ENCODE measurements at regions not wholly inside any gene's neighbourhood (a gene's known extent, or its start where the extent isn't known, plus 50 kb on each side); places are given as distances from the start of the nearest gene placed in this dataset.
"Not testable (repeated sequence)": the region's sequence is repeated elsewhere in the genome, so short reads cannot be mapped to it uniquely, and the experiment has no call there.

DNA sequence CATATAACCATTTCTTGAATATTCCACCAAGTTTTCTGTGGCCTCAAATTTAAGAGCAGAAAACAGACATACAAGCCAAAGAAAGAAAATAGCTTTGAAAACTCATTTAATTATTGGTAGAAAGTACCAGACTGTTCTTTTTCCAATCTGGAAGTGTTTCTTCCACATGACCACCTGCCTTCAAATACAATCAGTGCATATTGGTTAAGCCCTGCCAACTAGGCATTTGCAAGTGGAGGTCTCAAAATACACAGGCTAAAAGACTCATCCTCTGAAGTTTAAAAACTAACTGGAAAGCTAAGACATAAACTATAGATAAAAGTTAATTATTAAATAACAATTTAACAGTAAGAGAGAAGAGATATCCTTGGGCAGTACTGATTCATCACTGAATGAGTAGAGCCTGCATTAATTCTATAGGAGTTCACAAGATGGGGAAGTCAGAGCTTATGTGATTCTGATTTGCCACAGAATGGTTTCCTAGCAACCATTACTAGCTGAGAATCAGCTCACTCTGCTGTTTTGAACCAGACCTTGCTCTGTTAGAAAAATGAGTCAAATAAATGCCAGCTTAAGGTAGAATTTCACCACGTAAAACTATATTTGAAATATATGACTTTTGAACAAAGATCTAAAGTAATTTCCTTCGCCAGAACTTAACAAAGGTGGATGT, 433.8 kb downstream of the FUT8 start:
- Histone ChIP-seq H3K9me3 (ENCODE audit: control insufficient read depth, insufficient read depth, low read depth, low read length) (no peaks in the 10 kb centered on the region), H3K27me3 (ENCODE audit: control insufficient read depth, insufficient read depth, low read length) (no peaks in the 10 kb centered on the region), H3K79me2 (ENCODE audit: control insufficient read depth, insufficient read depth, low read length) (no peaks in the 10 kb centered on the region), H3K27ac (ENCODE audit: insufficient read depth, low read length) (no peak overlapping the region), H3K36me3 (ENCODE audit: control insufficient read depth, insufficient read depth, low read length) (no peaks in the 10 kb centered on the region), H3K9ac (ENCODE audit: insufficient read depth, low read length) (no peak overlapping the region), H3K4me3 (replicated peaks in 1 of 4; ENCODE audit: control extremely low read depth in 1 of 4, insufficient read depth in 1 of 4, low read depth in 3 of 4, low read length in 4 of 4) (no peak overlapping the region), H4K20me1 (ENCODE audit: control insufficient read depth, extremely low read depth, insufficient read depth, low read length) (no peaks in the 10 kb centered on the region), H3K4me2 (ENCODE audit: extremely low read depth, insufficient read depth, low read length) (no peak overlapping the region), H3K4me1 (ENCODE audit: control insufficient read depth, extremely low read depth, insufficient read depth, low read length) (no peaks in the 10 kb centered on the region), H2AFZ (ENCODE audit: low read length) (no peak overlapping the region)
- TF ChIP-seq EZH2 (IDR thresholded peaks at IDR 0.05; ENCODE audit: low read length, missing control alignments), result no peak
- TF ChIP-seq, protein P1, sequence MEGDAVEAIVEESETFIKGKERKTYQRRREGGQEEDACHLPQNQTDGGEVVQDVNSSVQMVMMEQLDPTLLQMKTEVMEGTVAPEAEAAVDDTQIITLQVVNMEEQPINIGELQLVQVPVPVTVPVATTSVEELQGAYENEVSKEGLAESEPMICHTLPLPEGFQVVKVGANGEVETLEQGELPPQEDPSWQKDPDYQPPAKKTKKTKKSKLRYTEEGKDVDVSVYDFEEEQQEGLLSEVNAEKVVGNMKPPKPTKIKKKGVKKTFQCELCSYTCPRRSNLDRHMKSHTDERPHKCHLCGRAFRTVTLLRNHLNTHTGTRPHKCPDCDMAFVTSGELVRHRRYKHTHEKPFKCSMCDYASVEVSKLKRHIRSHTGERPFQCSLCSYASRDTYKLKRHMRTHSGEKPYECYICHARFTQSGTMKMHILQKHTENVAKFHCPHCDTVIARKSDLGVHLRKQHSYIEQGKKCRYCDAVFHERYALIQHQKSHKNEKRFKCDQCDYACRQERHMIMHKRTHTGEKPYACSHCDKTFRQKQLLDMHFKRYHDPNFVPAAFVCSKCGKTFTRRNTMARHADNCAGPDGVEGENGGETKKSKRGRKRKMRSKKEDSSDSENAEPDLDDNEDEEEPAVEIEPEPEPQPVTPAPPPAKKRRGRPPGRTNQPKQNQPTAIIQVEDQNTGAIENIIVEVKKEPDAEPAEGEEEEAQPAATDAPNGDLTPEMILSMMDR (conservative IDR thresholded peaks at IDR 0.05 in 1 of 2, IDR thresholded peaks at IDR 0.05 in 1 of 2; ENCODE audit: low read depth in 1 of 2, low read length in 2 of 2), result no peak
- DNase-seq (ENCODE audit: low read depth in 2 of 2), result no peak

DNA sequence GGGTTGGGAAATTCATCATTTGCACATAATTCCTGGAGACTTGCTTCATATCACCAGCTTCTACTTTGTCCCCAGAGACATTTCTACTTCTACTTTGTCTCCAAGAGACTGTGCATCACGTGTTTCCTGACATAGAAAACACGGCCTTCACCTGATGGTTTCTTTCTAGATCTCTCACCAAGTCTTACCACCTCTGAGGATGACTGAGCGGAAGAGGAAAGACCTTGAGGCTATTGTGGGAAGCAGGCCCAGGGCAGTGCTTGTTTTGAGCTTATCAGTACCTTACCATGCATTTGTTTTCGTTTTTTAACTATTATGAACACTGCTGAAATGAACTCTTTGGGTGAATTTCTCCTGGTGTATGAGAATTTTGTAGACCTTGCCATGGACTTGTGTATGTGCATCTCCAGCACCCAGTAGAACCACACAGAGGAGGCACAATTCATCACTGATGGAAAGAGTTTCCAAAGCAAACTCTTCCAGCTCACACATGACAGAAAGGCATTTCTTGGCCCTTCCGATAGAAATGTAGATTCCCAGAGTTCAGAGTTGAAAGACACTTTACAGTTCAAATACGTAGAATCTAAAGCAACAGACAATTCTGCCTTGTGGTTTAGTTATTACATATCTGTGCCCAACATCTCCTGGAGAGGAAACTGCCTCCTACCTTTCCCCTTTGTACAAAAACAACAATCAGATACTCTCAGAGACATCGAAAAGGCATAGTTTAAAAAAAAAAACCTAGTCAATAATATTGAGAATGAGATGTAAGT, 434.7 kb downstream of the FUT8 start:
- Histone ChIP-seq H3K27me3 (ENCODE audit: control insufficient read depth, insufficient read depth, low read length) (no peaks in the 10 kb centered on the region), H3K27ac (ENCODE audit: insufficient read depth, low read length) (no peak overlapping the region), H3K79me2 (ENCODE audit: control insufficient read depth, insufficient read depth, low read length) (no peaks in the 10 kb centered on the region), H3K4me1 (ENCODE audit: control insufficient read depth, extremely low read depth, insufficient read depth, low read length) (no peaks in the 10 kb centered on the region), H3K4me2 (ENCODE audit: extremely low read depth, insufficient read depth, low read length) (no peak overlapping the region), H2AFZ (ENCODE audit: low read length) (no peak overlapping the region), H3K9me3 (ENCODE audit: control insufficient read depth, insufficient read depth, low read depth, low read length) (no peaks in the 10 kb centered on the region), H3K4me3 (replicated peaks in 1 of 4; ENCODE audit: control extremely low read depth in 1 of 4, insufficient read depth in 1 of 4, low read depth in 3 of 4, low read length in 4 of 4) (no peak overlapping the region), H4K20me1 (ENCODE audit: control insufficient read depth, extremely low read depth, insufficient read depth, low read length) (no peaks in the 10 kb centered on the region), H3K9ac (ENCODE audit: insufficient read depth, low read length) (no peak overlapping the region), H3K36me3 (ENCODE audit: control insufficient read depth, insufficient read depth, low read length) (no peaks in the 10 kb centered on the region)
- DNase-seq (ENCODE audit: low read depth in 2 of 2), result no peak
- TF ChIP-seq, protein P1 (conservative IDR thresholded peaks at IDR 0.05 in 1 of 2, IDR thresholded peaks at IDR 0.05 in 1 of 2; ENCODE audit: low read depth in 1 of 2, low read length in 2 of 2), result no peak
- TF ChIP-seq EZH2 (IDR thresholded peaks at IDR 0.05; ENCODE audit: low read length, missing control alignments), result no peak

DNA sequence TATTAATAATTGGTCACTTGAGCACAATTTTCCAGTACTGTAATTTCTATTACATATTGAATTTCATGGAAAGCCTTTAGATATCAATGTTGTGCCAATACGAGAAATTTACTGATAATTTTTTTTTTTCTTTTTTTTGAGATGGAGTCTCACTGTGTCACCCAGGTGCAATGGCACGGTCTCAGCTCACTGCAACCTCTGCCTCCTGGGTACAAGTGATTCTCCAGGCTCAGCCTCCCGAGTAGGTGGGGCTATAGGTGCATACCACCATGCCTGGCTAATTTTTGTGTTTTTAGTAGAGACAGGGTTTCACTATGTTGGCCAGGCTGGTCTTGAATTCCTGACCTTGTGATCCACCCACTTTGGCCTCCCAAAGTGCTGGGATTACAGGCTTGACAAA, 435.4 kb downstream of the FUT8 start:
- H3K4me3 ChIP-seq (replicated peaks in 1 of 4; ENCODE audit: control extremely low read depth in 1 of 4, insufficient read depth in 1 of 4, low read depth in 3 of 4, low read length in 4 of 4); H2AFZ ChIP-seq (ENCODE audit: low read length); H4K20me1 ChIP-seq (ENCODE audit: control insufficient read depth, extremely low read depth, insufficient read depth, low read length); H3K27me3 ChIP-seq (ENCODE audit: control insufficient read depth, insufficient read depth, low read length); H3K9me3 ChIP-seq (ENCODE audit: control insufficient read depth, insufficient read depth, low read depth, low read length); H3K4me2 ChIP-seq (ENCODE audit: extremely low read depth, insufficient read depth, low read length); DNase-seq (ENCODE audit: low read depth in 2 of 2); H3K79me2 ChIP-seq (ENCODE audit: control insufficient read depth, insufficient read depth, low read length); H3K9ac ChIP-seq (ENCODE audit: insufficient read depth, low read length); H3K36me3 ChIP-seq (ENCODE audit: control insufficient read depth, insufficient read depth, low read length); H3K27ac ChIP-seq (ENCODE audit: insufficient read depth, low read length); H3K4me1 ChIP-seq (ENCODE audit: control insufficient read depth, extremely low read depth, insufficient read depth, low read length): not testable (repeated sequence)

Data from fibroblast of lung (primary cell).